HG02870 (cell line): ENCODE measurements at regions not wholly inside any gene's neighbourhood (a gene's known extent, or its start where the extent isn't known, plus 50 kb on each side); places are given as distances from the start of the nearest gene placed in this dataset.
"Not testable (repeated sequence)": the region's sequence is repeated elsewhere in the genome, so short reads cannot be mapped to it uniquely, and the experiment has no call there.

Source experiments
- ATAC-seq: cut with Tn5 transposase; IDR thresholded peaks from one replicate; pipeline ENCODE4 v1.9.1; 2021; ENCODE audit warnings: mild to moderate bottlenecking, moderate library complexity; ENCODE audit not compliant: unreplicated experiment

DNA sequence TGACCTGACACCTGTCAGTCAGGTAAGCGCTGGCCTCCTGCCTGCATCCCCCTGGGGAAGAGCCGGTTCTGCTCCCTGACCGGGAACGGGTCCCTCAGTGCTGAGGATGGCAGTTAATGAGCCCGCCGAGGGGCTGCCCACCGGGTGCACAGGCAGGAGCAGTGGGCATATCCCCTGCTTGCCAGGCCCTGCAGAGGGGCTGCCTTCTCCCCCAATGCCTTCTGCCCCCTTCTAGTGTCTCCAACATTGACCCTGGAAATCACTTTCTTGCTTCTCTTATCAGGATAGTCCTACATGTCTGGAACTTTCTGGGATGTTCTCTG lies 388.5 kb downstream of the SEC14L1 start:
- no peak for ATAC-seq

DNA sequence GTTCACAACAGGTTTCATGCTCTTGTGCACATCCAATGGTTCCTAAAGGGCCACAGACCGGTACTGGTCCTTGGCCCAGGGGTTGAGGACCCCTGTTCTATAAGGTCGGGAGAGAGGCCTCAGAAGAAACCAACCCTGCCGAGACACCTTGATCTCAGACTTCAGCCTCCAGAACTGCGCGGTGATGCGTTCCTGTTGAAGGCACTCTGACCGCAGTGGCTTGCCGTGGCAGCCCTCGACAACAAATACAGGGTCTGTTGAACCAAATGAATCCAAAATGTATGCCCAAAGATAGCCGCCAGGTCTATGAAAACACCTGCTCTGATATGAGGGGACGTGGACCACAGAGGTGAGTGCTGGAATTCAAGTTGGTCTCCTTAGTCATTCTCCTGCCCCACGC lies 389.8 kb downstream of the SEC14L1 start:
- ATAC-seq: no peak

GRCh38 chr17:77531002-77531401 lies 390.2 kb downstream of the SEC14L1 start:
- ATAC-seq: no peak

- ATAC-seq: no peak
These were observed 390.9 kb downstream of the SEC14L1 start for GRCh38 chr17:77531641-77532040.

DNA sequence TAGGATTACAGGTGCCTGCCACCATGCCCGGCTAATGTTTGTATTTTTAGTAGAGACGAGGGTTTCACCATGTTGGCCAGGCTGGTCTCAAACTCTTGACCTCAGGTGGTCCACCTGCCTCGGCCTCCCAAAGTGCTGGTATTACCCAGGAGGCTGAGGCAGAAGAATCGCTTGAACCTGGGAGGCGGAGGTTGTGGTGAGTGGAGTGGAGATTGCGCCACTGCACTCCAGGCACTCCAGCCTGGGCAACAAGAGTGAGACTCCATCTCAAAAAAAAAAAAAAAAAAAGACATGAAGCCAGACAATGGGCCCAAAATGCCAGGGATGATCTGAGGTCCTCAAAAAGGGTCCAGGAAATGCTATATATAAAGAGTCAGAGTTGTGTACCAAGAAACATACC lies 392.9 kb downstream of the SEC14L1 start:
- ATAC-seq: not testable (repeated sequence)

- no peak for ATAC-seq
These were observed 393.4 kb downstream of the SEC14L1 start for GRCh38 chr17:77534137-77534536.

- ATAC-seq: no peak
These were observed 394.7 kb downstream of the SEC14L1 start for GRCh38 chr17:77535435-77535834.

DNA sequence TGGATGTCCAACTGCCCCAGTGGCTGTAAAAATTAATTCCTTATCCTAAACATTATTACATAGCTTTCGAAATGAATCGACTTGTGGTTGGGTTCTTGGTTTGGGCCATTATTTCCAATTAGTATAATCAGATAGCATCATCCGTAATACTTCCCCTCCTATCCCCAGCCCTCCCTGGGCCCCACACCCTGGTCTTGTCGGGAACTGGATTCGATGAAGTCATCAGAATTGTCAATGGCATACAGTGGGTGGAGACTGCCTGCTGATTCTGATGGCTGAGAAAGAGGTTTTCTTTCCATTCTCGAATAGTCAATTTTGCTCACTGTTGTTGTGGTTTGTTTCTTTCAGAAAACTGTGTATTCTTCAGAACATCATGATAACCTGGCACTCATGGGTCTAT lies 395.1 kb downstream of the SEC14L1 start:
- no peak for ATAC-seq

GRCh38 chr17:77537566-77537965 lies 396.8 kb downstream of the SEC14L1 start:
- ATAC-seq: no peak

- ATAC-seq: no peak
These were observed 399.8 kb downstream of the SEC14L1 start for GRCh38 chr17:77540531-77540930.

GRCh38 chr17:77540975-77541374 lies 400.2 kb downstream of the SEC14L1 start:
- no peak for ATAC-seq

GRCh38 chr17:77542011-77542410 lies 401.2 kb downstream of the SEC14L1 start:
- no peak for ATAC-seq

GRCh38 chr17:77542551-77543490 lies 402.1 kb downstream of the SEC14L1 start:
- ATAC-seq: no peak

- no peak for ATAC-seq
These were observed 403.0 kb downstream of the SEC14L1 start for GRCh38 chr17:77543801-77544200.

GRCh38 chr17:77544347-77545110 lies 403.8 kb downstream of the SEC14L1 start:
- no peak for ATAC-seq

- ATAC-seq: no peak
These were observed 406.0 kb downstream of the SEC14L1 start for GRCh38 chr17:77546772-77547241.

DNA sequence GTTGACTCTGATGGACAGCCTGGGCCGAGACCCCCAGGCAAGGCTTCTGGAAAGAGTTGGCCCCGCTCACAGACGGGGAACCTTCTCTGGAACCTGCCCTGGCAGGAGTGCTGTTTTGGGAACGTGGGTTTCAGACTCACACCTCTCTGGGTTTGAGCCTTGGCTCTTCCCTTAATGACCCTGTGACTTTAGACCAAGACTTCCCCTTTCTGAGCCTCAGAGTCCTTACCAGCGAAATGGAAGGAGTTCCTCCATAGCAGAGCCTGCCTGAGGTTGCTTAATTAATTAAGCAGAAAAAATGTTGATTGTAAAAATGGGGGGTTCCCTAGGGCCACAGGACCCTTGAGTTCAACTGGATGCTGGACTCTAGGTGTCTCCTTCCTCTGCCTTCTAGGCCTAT lies 408.2 kb downstream of the SEC14L1 start:
- ATAC-seq: no peak

DNA sequence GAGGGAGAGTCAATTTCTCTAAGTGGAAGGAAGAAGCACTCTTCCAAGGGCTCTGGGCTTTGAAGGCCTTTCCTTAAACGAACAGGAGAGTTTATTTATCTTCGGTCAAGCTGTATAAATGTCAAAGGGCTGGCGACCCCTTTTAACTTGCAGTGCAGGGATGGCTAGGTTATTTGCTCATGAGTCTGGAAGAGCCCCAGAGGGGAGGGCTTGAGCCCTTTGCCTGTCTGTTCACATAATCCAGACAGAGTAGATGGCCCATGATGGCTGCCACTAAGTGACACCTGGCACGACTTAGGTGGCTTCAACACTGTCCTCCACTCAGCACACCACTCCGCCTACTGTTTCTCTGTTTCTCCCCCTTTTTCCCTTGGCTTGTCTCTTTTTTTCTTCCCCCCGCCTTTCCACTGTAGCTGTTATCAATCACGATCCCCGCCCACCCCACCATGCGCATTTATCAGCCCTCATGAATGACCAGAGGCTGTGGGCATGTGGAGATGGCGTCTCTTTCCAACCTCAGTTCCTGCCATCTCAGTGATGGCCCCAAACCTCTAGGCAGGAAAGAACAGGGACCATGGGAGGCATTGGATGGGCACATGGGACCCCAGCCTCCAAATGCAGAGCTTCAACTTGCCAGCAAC lies 408.7 kb upstream of the TNRC6C start:
- ATAC-seq: no peak

DNA sequence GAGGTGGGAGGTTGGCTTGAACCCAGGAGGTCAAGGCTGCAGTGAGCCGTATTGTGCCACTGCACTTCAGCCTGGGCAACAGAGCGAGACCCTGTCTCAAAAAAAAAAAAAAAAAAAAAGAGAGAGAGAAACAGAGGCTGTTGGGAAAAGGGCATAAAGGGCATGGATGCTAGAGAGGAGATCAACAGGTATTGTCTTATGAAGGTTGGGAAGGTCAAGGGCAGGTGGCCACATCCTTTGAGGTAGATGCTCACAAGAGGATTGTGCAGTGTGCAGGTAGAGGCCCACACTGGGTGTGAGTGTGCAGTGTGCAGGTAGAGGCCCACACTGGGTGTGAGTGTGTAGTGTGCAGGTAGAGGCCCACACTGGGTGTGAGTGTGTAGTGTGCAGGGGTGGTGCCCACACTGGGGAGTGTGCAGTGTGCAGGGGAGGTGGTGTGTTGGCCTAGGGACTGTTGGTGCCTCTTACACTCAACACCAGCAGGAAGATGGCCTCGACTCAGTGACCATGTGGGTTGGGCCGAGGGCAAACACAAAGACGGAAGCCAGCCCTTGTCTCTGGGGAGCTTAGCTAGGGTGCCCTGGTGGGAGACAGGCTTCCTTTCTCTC lies 404.9 kb upstream of the TNRC6C start:
- no peak for ATAC-seq

DNA sequence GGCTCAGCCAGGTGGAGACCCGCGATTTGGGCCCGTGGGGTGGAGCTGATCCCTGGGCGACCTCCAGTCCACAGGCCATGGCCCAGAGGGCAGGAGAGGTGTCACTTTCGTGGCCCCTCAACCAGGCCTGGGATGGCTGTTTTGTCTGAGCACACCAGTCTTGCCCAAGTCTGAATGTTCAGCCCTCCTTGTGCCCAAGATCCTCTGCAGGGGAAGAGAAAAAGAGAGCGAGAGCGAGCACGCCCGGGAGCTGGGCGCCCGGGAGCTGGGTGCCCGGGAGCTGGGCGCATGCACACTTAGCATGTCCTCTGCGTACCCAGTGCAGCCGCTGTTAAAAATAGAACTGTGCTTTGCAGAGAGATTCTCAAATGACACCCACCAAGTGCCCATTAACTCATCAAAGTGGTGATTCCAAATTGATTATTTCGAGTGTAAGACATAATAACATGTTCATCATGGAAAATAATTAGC lies 403.3 kb upstream of the TNRC6C start:
- ATAC-seq: no peak

GRCh38 chr17:77555741-77556291 lies 402.7 kb upstream of the TNRC6C start:
- ATAC-seq: no peak
